HFFc6 (cell line): ENCODE measurements at regions not wholly inside any gene's neighbourhood (a gene's known extent, or its start where the extent isn't known, plus 50 kb on each side); places are given as distances from the start of the nearest gene placed in this dataset. TPM values are rescaled to one million over a fixed set of nuclear protein-coding genes. Genes with fewer than 3 reads are reported as not detected.
"Not testable (repeated sequence)": the region's sequence is repeated elsewhere in the genome, so short reads cannot be mapped to it uniquely, and the experiment has no call there.

Experiments
- DNase-seq: peaks from one replicate; pipeline ENCODE4 v3.0.0-alpha.2; 2018
- H3K27ac Mint-ChIP-seq: 2 replicates; pipeline ENCODE4 v1.8.0; 2020; ENCODE audit warnings: mild to moderate bottlenecking, mixed read lengths
- H3K27me3 Mint-ChIP-seq: 2 replicates; pipeline ENCODE4 v1.8.0; 2021; ENCODE audit warnings: mild to moderate bottlenecking, moderate library complexity, mixed read lengths; ENCODE audit not compliant: insufficient read depth
- H3K36me3 Mint-ChIP-seq: 2 replicates; pipeline ENCODE4 v1.8.0; 2021; ENCODE audit warnings: low read depth, mixed read lengths
- H3K4me1 Mint-ChIP-seq: 2 replicates; pipeline ENCODE4 v1.8.0; 2020; ENCODE audit warnings: low read depth, mixed read lengths
- H3K4me3 Mint-ChIP-seq: 2 replicates; pipeline ENCODE4 v1.8.0; 2020; ENCODE audit warnings: mild to moderate bottlenecking, moderate library complexity, mixed read lengths
- H3K9me3 Mint-ChIP-seq: 2 replicates; pipeline ENCODE4 v1.8.0; 2020; ENCODE audit warnings: mild to moderate bottlenecking, mixed read lengths
- microRNA-seq: library from miRNA; unstranded; fragments of <30 nt; microRNA quantifications from one replicate; pipeline ENCODE4, GENCODE V29; 2019

DNA sequence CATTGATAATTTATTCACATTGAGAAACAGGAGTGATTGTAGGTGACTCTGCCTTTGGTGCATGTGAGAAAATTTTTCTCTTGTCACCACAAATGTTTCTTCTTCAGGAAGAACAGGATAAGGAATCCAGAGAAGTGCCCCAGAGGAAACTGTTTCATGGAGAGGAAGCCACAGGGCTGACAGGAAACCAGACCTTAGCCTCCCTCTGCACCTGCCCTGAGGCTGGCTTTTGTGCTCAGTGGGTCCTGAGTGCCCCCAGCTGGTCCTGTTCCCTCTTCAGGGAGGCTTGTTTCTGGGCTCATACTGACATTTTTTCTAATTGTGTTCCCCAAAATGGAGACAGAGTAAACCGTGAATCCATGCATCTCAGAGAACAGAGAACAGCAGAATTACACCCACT is 135.8 kb upstream of the POTEB2 start:
- H3K4me1 Mint-ChIP-seq, DNase-seq, H3K4me3 Mint-ChIP-seq, H3K36me3 Mint-ChIP-seq, H3K27ac Mint-ChIP-seq, H3K27me3 Mint-ChIP-seq, H3K9me3 Mint-ChIP-seq: not testable (repeated sequence)

DNA sequence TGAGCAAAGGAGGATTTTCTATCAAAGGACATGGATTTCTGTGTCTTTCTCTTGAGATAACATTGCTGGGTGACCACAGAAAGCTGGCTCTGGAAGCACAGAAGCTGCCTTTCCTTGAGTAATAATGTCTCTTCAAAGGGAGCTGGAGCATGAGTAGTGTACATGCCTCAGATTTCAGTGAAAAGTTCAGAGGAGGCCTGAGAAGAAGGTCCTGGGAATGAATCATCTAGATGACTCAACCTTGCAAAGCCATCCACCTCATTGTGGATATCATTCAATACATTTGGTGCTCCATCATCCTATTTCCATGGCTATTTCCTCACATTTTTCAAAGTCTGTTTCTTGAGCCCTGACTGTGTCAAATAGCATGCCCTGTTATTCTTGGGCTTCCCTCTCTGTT is 125.6 kb upstream of the POTEB2 start:
- not testable (repeated sequence) for DNase-seq, H3K4me1 Mint-ChIP-seq, H3K36me3 Mint-ChIP-seq, H3K9me3 Mint-ChIP-seq, H3K27me3 Mint-ChIP-seq, H3K27ac Mint-ChIP-seq, H3K4me3 Mint-ChIP-seq

DNA sequence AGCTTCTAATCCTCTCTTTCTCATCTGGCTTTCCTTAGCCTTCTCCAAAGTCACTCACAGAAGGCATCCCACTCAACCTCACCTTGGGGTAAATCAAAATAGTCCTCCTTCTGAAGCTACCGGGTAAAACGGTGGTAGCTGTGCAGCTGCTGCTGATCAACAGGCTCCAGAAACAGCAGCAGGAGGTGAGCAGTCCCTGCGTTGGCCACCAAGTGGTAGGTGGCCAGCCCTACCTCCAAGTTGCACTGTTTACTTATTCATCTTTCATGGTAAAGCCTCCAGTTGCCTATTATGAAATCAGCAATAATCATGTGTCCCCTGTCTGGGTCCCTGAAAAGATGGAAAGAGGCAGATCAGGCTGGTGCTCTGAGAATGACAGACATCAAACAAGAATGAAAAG is 125.1 kb upstream of the POTEB2 start:
- H3K27me3 Mint-ChIP-seq, H3K4me1 Mint-ChIP-seq, H3K9me3 Mint-ChIP-seq, H3K4me3 Mint-ChIP-seq, DNase-seq, H3K36me3 Mint-ChIP-seq, H3K27ac Mint-ChIP-seq: not testable (repeated sequence)

DNA sequence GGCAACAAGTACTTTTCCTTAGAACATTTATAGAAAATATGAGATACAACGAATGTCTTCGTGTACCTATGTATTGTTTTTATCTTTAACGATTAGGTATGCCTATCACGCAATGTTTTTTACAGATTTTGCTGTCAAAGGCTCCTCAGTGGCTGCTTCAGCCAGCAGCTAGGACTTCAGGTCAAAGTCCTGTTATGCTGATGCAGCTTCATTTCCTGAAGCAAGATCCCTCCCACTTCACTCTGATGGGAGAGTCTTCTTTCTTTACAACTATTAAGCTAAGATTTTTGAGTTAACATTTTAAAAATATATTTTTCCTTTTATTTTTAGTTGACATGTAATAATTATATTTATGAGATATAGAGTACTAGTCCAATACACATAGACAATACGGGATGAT is 120.7 kb upstream of the POTEB2 start:
- not testable (repeated sequence) for H3K27me3 Mint-ChIP-seq, H3K4me3 Mint-ChIP-seq, H3K27ac Mint-ChIP-seq, H3K36me3 Mint-ChIP-seq, H3K9me3 Mint-ChIP-seq, DNase-seq, H3K4me1 Mint-ChIP-seq

DNA sequence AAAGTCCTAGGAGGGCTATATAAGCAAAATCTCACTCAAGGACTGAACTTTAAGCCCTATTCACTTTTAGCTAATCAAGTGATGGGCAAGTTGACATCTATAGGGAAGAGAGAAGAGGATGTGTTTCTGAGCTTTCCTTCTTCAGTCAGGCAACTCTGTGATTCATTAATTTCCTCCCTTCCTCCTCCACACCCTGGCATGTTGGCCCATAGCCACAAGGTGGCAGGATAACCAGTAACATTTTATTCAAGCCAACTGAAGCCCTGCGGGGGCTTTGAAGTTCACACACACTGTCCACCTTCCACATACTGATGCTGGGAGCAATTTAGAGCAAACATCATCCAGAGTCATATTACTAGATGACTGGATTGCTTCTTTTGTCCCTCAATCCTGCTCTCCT is 111.9 kb upstream of the POTEB2 start:
- not testable (repeated sequence) for H3K27me3 Mint-ChIP-seq, H3K4me3 Mint-ChIP-seq, H3K27ac Mint-ChIP-seq

DNA sequence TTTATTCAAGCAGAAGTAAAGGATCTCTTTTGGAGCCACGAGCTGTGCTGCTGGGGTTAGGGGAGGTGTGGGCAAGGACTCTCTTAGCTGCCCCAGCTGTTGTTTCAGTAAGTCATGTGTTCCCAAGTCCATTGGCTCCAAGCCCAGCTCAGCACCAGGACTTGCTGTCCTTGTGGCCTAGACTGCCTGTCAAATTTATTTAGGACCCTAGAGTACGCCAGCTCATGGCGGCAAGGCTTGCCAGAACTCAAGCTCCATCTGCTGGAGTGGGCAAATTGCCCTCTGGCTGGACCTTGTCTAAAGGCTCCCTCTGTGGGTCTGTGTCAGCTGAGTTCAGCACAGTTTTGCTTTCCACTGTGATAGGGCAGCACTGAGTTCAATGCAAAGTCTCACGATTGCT is 106.6 kb upstream of the POTEB2 start:
- not testable (repeated sequence) for H3K27me3 Mint-ChIP-seq, H3K4me3 Mint-ChIP-seq, H3K36me3 Mint-ChIP-seq, DNase-seq, H3K9me3 Mint-ChIP-seq, H3K27ac Mint-ChIP-seq, H3K4me1 Mint-ChIP-seq

More for the DNA sequence above, 111.9 kb upstream of the POTEB2 start:
- not testable (repeated sequence) for H3K4me1 Mint-ChIP-seq, H3K36me3 Mint-ChIP-seq, H3K9me3 Mint-ChIP-seq, DNase-seq

DNA sequence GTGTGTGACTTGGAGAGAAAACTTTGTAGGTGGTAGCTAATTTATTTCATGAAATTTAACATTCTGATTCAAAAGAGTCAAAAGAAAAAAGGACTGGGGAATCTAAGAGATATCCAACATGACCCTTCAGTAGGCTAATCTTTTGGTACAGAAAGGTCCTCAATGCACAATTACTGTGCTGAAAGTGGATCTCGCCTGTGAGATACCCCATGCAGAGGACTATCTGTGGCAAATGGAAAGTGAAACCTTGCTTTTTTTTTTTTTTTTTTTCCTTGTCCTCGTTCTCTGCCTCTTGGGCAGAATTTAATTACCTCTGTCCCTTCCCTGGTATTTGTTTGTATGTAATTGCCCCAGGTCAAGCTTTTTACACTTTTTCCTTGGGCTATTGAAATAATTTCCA is 93.2 kb upstream of the POTEB2 start:
- H3K27ac Mint-ChIP-seq, H3K4me1 Mint-ChIP-seq: not testable (repeated sequence)

DNA sequence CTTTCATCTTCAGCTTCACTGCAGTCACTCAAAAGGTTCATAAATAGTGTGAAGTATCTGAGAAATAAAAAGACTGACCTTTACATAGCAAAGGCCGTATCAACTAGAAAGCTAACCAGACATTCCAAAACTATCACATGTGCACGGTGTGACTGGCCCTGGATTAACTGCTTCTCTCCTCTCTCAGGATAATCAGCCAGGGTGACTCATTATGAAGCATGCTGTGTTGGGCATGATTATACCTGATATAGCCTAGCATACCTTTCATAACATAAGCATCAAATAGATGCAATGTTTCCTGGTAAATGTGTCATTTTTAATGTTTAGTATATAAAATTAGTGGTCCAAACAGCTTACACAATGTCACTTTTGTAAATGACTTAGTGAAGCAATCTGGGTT is 63.2 kb upstream of the POTEB2 start:
- H3K4me3 Mint-ChIP-seq, H3K27me3 Mint-ChIP-seq, H3K27ac Mint-ChIP-seq, H3K36me3 Mint-ChIP-seq, DNase-seq, H3K9me3 Mint-ChIP-seq, H3K4me1 Mint-ChIP-seq: not testable (repeated sequence)

More for the DNA sequence above, 93.2 kb upstream of the POTEB2 start:
- not testable (repeated sequence) for H3K27me3 Mint-ChIP-seq, DNase-seq, H3K4me3 Mint-ChIP-seq, H3K36me3 Mint-ChIP-seq, H3K9me3 Mint-ChIP-seq

Small RNA genes lying in the stretch of these regions (microRNA-seq; reads per million reads assigned to microRNA genes)
- gene MIR5701-1 = not detected
